Hepatocyte (in vitro differentiated cells): ENCODE measurements at regions not wholly inside any gene's neighbourhood (a gene's known extent, or its start where the extent isn't known, plus 50 kb on each side); places are given as distances from the start of the nearest gene placed in this dataset.

Experiments used
- DNase-seq: peaks from one replicate; pipeline ENCODE4 v3.0.0-alpha.2; 2016; ENCODE audit warnings: low spot score
- H2AFZ ChIP-seq: fragments of 200-600 bp; sonication (generic); 2 replicates; pipeline ENCODE4 v1.6.0; 2016; ENCODE audit warnings: antibody characterized with exemption, mild to moderate bottlenecking
- H3K27ac ChIP-seq: fragments of 200-600 bp; sonication (generic); 2 replicates; pipeline ENCODE4 v1.5.1; 2016; ENCODE audit warnings: mild to moderate bottlenecking
- H3K27me3 ChIP-seq: fragments of 200-600 bp; sonication (generic); 2 replicates; pipeline ENCODE4 v1.6.1; 2016
- H3K36me3 ChIP-seq: fragments of 200-600 bp; sonication (generic); replicated peaks from 2 replicates; pipeline ENCODE4 v1.5.1; 2016; ENCODE audit warnings: low read depth; ENCODE audit not compliant: insufficient read depth
- H3K4me1 ChIP-seq: fragments of 200-600 bp; sonication (generic); 2 replicates; pipeline ENCODE4 v1.5.1; 2016; ENCODE audit warnings: mild to moderate bottlenecking, moderate library complexity; ENCODE audit not compliant: insufficient read depth
- H3K4me2 ChIP-seq: fragments of 200-600 bp; sonication (generic); 2 replicates; pipeline ENCODE4 v1.6.0; 2016
- H3K4me3 ChIP-seq: fragments of 200-600 bp; sonication (generic); 2 replicates; pipeline ENCODE4 v1.5.1; 2016; ENCODE audit warnings: mild to moderate bottlenecking
- H3K79me2 ChIP-seq: fragments of 200-600 bp; sonication (generic); 2 replicates; pipeline ENCODE4 v1.6.0; 2017; ENCODE audit warnings: mild to moderate bottlenecking
- H3K9me2 ChIP-seq: fragments of 200-600 bp; sonication (generic); replicated peaks from 2 replicates; pipeline ENCODE4 v1.6.0; 2017; ENCODE audit warnings: mild to moderate bottlenecking; ENCODE audit not compliant: insufficient read depth
- H3K9me3 ChIP-seq: fragments of 200-600 bp; sonication (generic); 2 replicates; pipeline ENCODE4 v1.5.1; 2016; ENCODE audit warnings: low read depth, mild to moderate bottlenecking
- H4K20me1 ChIP-seq: fragments of 200-600 bp; sonication (generic); 2 replicates; pipeline ENCODE4 v1.6.0; 2016; ENCODE audit warnings: mild to moderate bottlenecking; ENCODE audit not compliant: insufficient read depth, poor library complexity, severe bottlenecking
- EZH2 ChIP-seq: fragments of 200-600 bp; sonication (generic); IDR thresholded peaks from 2 replicates; pipeline ENCODE4 v1.6.1; 2016; ENCODE audit warnings: antibody characterized with exemption, mild to moderate bottlenecking, borderline replicate concordance
- EZH2phosphoT487 ChIP-seq: fragments of 200-600 bp; sonication (generic); IDR thresholded peaks from one replicate; pipeline ENCODE4 v1.6.1; 2018; ENCODE audit warnings: antibody characterized with exemption, mild to moderate bottlenecking, low read depth, moderate library complexity; ENCODE audit not compliant: unreplicated experiment, severe bottlenecking
- WGBS: methylation state at CpG from one replicate; pipeline ENCODE4 v1.1.6; 2016; ENCODE audit warnings: low lambda C conversion rate; ENCODE audit errors: missing lambda C conversion rate; 5-methylcytosine and 5-hydroxymethylcytosine counted together
- TF ChIP-seq, protein P1 (sequence below): fragments of 200-600 bp; sonication (generic); IDR thresholded peaks from 2 replicates; pipeline ENCODE4 v1.5.1; 2016; ENCODE audit warnings: antibody characterized with exemption, mild to moderate bottlenecking; ENCODE audit not compliant: poor library complexity

DNA sequence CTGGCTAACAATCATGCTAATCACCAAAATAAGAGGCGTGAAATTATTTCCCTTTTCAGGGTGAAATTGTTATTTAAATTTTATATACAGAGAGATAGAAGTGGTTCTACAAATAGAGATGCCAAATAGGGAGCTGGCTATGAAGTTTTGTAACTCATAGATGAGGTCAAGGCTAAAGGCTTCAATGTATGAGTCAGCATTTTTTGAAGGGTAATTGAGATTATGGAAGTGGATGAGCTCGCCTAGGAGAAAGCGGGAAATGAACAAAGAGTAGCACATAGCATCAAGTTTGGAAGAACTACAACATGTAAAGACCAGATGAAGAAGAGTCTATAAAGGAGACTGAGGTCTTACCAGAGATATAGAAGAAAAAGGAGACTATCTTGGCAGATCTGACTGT is 838.1 kb downstream of the DNAJB9 start:
- Histone ChIP-seq H3K9me2 (no peaks in the 10 kb centered on the region), H2AFZ (no peak overlapping the region), H3K36me3 (no peaks in the 10 kb centered on the region), H3K9me3 (no peaks in the 10 kb centered on the region), H3K4me2 (no peak overlapping the region), H3K27ac (no peak overlapping the region), H3K79me2 (no peaks in the 10 kb centered on the region), H3K27me3 (no peaks in the 10 kb centered on the region), H3K4me1 (no peaks in the 10 kb centered on the region), H4K20me1 (no peaks in the 10 kb centered on the region), H3K4me3 (no peak overlapping the region)
- DNase-seq, result no peak
- 96% methylated on average over 3 of the region's 3 CpGs for WGBS
- TF ChIP-seq EZH2, result no peak
- TF ChIP-seq EZH2phosphoT487, result no peak
- TF ChIP-seq, protein P1, sequence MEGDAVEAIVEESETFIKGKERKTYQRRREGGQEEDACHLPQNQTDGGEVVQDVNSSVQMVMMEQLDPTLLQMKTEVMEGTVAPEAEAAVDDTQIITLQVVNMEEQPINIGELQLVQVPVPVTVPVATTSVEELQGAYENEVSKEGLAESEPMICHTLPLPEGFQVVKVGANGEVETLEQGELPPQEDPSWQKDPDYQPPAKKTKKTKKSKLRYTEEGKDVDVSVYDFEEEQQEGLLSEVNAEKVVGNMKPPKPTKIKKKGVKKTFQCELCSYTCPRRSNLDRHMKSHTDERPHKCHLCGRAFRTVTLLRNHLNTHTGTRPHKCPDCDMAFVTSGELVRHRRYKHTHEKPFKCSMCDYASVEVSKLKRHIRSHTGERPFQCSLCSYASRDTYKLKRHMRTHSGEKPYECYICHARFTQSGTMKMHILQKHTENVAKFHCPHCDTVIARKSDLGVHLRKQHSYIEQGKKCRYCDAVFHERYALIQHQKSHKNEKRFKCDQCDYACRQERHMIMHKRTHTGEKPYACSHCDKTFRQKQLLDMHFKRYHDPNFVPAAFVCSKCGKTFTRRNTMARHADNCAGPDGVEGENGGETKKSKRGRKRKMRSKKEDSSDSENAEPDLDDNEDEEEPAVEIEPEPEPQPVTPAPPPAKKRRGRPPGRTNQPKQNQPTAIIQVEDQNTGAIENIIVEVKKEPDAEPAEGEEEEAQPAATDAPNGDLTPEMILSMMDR, result no peak

DNA sequence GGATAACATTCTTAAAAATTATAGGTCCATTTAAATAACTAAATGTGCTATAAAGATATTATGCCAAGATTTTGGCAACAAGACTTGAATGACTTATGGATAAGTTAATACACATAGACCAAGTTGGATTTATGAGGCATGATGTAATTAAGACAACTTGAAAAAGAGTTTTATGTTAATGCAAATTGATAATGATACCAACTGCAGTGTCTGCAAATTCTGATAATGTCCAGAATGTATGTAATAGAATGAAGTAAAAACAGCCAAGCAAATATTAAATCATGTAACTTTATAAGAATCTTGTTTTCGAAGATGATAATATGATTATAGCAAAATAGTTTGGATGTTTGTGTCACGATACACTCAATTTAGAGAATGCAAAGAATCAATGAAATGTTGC is 868.3 kb downstream of the DNAJB9 start:
- no peaks in the 10 kb centered on the region for H3K4me1 ChIP-seq
- no peaks in the 10 kb centered on the region for H3K9me2 ChIP-seq
- no peaks in the 10 kb centered on the region for H3K36me3 ChIP-seq
- WGBS, result 95% methylated on average over 2 of the region's 2 CpGs
- H4K20me1 ChIP-seq, result no peaks in the 10 kb centered on the region
- no peaks in the 10 kb centered on the region for H3K9me3 ChIP-seq
- no peak overlapping the region for H2AFZ ChIP-seq
- no peaks in the 10 kb centered on the region for H3K27me3 ChIP-seq
- no peak overlapping the region for H3K4me3 ChIP-seq
- H3K4me2 ChIP-seq, result no peak overlapping the region
- DNase-seq, result no peak
- H3K27ac ChIP-seq, result no peak overlapping the region
- no peaks in the 10 kb centered on the region for H3K79me2 ChIP-seq
- TF ChIP-seq, protein P1, result no peak
- TF ChIP-seq EZH2 (no peak), EZH2phosphoT487 (no peak)

DNA sequence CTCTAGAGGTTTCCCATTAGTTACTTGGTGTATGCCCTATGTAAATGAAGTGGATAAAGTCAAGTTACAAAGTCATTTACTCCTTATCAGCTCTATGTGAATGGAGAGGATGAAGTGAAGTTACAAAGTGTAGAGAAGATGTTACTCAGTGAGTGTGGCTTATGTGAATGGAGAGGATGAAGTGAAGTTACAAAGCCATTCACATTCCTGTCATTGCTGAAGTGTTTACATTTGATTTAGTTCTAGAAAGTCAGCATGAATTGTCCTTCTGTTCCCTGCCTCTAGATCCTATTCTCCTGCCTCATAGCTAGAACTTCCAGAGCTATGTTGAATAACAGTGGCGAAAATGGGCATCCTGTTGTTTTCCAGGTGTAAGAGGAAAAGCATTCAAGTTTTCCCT is 880.1 kb downstream of the DNAJB9 start:
- no peak overlapping the region for H3K4me2 ChIP-seq
- no peak overlapping the region for H3K27ac ChIP-seq
- H4K20me1 ChIP-seq, result no peaks in the 10 kb centered on the region
- TF ChIP-seq EZH2, result no peak
- TF ChIP-seq EZH2phosphoT487, result no peak
- TF ChIP-seq, protein P1, result no peak
- no peaks in the 10 kb centered on the region for H3K9me3 ChIP-seq
- 90% methylated on average over 1 of the region's 1 CpG for WGBS
- H3K36me3 ChIP-seq, result no peaks in the 10 kb centered on the region
- H3K79me2 ChIP-seq, result no peaks in the 10 kb centered on the region
- no peaks in the 10 kb centered on the region for H3K27me3 ChIP-seq
- no peak for DNase-seq
- H3K4me1 ChIP-seq, result no peaks in the 10 kb centered on the region
- no peak overlapping the region for H2AFZ ChIP-seq
- H3K9me2 ChIP-seq, result no peaks in the 10 kb centered on the region
- H3K4me3 ChIP-seq, result no peak overlapping the region

DNA sequence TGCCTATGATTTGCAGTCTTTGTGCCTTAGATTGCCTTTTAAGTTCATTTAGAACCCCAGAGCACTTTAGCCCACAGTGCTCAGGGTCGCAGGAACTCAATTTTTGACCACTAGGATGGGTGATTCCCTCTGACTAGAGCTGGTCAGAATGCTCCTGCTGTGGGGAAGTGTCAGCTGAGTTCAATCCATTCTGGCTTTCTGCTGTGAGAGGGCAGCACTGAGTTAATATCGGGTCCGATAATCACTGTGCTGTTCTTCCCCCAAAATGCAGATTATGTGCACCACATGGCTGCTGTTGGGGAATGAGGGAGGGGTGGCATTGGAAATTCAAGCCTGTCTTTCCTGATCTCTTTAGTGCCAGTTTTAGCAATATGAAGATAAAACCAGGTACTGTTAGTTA is 886.4 kb downstream of the DNAJB9 start:
- H3K9me2 ChIP-seq, result no peaks in the 10 kb centered on the region
- H3K27ac ChIP-seq, result no peak overlapping the region
- TF ChIP-seq, protein P1, result no peak
- TF ChIP-seq EZH2 (no peak), EZH2phosphoT487 (no peak)
- H2AFZ ChIP-seq, result no peak overlapping the region
- 79% methylated on average over 3 of the region's 3 CpGs for WGBS
- no peaks in the 10 kb centered on the region for H3K4me1 ChIP-seq
- no peaks in the 10 kb centered on the region for H3K27me3 ChIP-seq
- no peak overlapping the region for H3K4me3 ChIP-seq
- H3K9me3 ChIP-seq, result no peaks in the 10 kb centered on the region
- H3K79me2 ChIP-seq, result no peaks in the 10 kb centered on the region
- no peak for DNase-seq
- H3K36me3 ChIP-seq, result no peaks in the 10 kb centered on the region
- H4K20me1 ChIP-seq, result no peaks in the 10 kb centered on the region
- no peak overlapping the region for H3K4me2 ChIP-seq
